ENCODE measurements at regions not wholly inside any gene's neighbourhood (a gene's known extent, or its start where the extent isn't known, plus 50 kb on each side); places are given as distances from the start of the nearest gene placed in this dataset.
"Not testable (repeated sequence)": the region's sequence is repeated elsewhere in the genome, so short reads cannot be mapped to it uniquely, and the experiment has no call there.

- no peak for DNase-seq (ENCODE audit: low read depth)
Observed at GRCh38 chr2:210961249-210961648, 404.9 kb downstream of the CPS1 start.

DNA sequence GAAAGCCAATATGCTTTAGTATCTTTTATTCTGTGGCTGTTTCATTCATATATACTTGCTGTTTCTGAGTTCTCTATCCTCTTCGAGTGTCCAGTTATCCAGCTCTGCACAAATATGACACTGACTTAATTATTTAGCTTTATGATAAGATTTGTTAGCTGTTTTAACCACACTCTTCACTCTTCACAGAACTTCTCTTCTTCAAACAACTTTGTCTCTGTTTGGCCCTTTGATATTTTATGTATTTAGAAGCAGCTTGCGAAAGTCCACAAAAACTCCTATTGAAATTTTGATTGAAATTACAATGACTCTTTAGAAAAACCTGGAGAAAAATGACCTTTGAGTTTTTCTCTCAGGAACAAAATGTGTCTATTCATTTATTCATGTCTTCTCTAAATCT, 407.0 kb downstream of the CPS1 start:
- DNase-seq (ENCODE audit: low read depth) = no peak

- DNase-seq (ENCODE audit: low read depth) = no peak
Observed at GRCh38 chr2:210964141-210964764, 407.9 kb downstream of the CPS1 start.

DNA sequence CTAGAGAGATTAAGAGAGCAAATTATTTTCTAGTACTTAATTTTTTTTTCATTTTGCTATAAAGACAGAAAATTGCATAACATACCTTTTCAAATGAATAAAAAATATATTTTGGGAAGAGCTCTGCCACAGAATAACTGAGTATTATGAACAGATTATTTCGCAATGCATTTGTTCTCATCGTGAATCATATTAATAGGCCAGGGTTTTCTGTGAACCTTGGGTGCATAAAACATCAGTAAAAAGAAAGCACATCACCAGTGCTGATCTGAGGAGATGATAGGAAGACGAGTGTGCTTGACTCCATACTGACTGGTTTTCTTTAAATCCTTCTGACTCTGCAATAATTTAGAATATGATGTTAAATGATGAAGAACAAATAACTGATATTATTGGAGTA, 409.1 kb downstream of the CPS1 start:
- no peak for DNase-seq (ENCODE audit: low read depth)

GRCh38 chr2:210966330-210966729, 409.9 kb downstream of the CPS1 start:
- DNase-seq (ENCODE audit: low read depth) = no peak

- DNase-seq (ENCODE audit: low read depth) = no peak
Observed at GRCh38 chr2:210971431-210971830, 415.0 kb downstream of the CPS1 start.

- DNase-seq (ENCODE audit: low read depth) = not testable (repeated sequence)
Observed at GRCh38 chr2:210986806-210987205, 430.4 kb downstream of the CPS1 start.

DNA sequence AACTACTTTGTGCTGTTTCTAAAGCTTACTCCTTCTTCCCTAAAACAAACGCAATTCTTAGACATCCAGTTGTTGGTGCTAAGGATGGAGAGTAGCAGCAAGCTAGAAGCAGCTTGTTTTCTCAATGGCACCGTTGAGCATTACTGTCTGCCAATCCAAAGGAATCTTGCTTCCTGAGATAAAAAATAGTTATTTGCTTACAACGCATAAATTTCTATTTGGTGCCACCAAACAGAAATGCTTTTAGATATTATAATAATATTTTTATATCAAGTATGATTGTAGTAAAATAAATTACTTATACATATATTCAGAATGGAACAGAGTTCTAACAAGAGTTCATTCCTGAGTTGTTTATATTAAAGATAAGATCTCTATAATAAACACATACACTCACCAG, 434.7 kb downstream of the CPS1 start:
- no peak for DNase-seq (ENCODE audit: low read depth)

DNA sequence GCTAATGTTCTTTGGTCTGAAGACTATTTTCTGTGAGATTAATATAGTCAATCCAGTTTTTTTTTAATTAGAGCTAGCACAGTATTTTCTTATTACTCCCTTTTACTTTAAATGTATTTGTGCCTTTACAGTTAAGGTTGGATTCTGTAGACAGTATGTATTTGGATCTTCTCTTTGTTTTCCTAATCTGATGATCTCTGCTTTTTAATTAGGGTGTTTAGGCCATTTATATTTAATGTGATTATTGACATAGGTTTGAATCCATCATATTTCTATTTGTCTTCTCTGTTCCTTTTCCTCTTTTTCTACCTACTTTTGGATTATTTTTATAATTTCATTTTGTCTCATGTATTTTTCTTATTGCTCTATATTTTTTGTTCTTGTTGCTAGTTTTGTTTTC, 437.7 kb downstream of the CPS1 start:
- DNase-seq (ENCODE audit: low read depth) = no peak

- DNase-seq (ENCODE audit: low read depth) = no peak
Observed at GRCh38 chr2:210997373-210997772, 441.0 kb downstream of the CPS1 start.

- DNase-seq (ENCODE audit: low read depth) = no peak
Observed at GRCh38 chr2:210998334-210998733, 441.9 kb downstream of the CPS1 start.

- DNase-seq (ENCODE audit: low read depth) = no peak
Observed at GRCh38 chr2:211014376-211014775, 458.0 kb downstream of the CPS1 start.

DNA sequence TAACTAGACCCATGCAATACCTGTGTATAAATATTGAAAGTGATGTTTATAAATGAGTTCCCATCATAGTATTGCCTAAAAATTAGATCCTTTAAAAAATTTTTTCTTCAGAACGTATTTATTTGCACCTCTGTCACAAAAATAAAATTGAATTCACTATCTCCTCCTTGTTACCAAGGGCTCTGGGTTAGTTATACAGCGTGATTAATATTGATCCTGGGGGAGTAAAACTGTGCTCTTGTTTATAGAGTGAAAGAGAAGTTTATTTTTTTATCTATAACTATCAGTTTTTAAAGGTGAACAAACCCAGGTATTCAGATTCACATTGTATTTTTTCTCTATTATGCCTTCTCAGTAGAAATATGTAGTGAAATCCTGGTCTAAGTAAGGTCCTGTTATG, 458.5 kb downstream of the CPS1 start:
- DNase-seq (ENCODE audit: low read depth) = no peak

GRCh38 chr2:211025089-211025488, 468.7 kb downstream of the CPS1 start:
- DNase-seq (ENCODE audit: low read depth) = not testable (repeated sequence)

GRCh38 chr2:211026109-211026508, 469.7 kb downstream of the CPS1 start:
- no peak for DNase-seq (ENCODE audit: low read depth)

DNA sequence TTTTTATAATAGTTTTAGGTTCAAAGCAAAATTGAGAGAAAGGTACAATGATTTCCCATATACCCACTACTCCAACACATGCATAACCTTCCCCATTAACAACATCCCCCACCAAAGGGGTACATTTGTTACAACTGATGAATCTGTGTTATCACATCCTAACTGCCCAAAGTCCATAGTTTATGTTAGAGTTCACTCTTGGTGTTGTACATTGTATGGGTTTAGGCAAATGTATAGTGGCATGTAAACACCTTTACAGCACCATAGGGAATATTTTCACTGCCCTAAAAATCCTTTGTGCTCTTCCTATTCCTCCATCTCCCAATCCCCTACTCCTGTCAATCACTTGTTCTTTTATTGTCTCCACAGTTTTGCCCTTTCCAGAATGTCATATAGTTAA, 471.6 kb downstream of the CPS1 start:
- no peak for DNase-seq (ENCODE audit: low read depth)

GRCh38 chr2:211033765-211034164, 477.4 kb downstream of the CPS1 start:
- DNase-seq (ENCODE audit: low read depth) = no peak

DNA sequence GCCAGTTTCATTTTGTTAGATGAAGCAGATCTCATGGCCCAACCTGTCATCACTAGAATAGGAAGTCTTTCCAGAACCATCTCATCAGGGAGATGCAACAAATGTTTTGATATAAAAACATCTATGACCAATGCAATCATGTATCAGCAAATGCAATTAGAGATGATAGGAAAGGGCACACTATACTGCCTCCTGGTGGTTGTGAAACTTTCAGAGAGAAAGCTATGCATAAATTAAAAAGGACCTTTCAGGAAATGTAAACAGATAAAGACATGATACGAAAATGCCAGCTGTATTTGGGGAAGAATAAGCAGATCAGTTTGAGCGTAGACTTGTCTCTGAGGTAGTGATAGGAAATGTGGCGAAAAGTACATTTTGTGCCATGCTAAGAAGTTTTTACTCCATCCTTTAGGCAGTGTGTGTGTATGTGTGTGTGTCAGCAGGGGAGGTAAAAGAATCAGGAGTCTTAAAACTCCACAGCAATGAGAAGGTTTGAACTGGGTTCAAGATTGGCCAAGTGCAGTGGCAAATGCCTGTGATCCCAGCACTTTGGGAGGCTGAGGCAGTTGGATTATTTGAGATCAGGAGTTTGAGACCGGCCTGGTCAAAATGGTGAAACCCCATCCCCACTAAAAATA, 479.3 kb downstream of the CPS1 start:
- DNase-seq (ENCODE audit: low read depth) = no peak

DNA sequence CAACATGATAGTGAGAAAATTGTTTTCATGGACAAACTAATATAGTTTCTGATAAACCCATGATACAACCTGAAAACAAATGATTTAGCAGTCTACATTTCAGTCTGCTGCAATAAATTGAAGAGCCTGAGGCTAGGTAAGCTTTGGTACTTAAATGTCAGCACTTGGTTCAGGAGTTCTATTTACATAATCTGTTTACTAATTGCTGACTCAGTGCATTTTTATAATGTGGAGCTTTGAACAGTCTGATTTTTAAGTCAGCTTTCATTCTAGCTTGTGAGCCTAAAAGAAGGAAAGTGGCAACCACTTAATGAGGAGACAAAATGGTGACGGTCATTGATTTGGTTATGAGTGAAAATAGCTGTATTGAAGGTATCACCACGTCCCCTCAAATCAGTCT, 488.6 kb downstream of the CPS1 start:
- no peak for DNase-seq (ENCODE audit: low read depth)

DNA sequence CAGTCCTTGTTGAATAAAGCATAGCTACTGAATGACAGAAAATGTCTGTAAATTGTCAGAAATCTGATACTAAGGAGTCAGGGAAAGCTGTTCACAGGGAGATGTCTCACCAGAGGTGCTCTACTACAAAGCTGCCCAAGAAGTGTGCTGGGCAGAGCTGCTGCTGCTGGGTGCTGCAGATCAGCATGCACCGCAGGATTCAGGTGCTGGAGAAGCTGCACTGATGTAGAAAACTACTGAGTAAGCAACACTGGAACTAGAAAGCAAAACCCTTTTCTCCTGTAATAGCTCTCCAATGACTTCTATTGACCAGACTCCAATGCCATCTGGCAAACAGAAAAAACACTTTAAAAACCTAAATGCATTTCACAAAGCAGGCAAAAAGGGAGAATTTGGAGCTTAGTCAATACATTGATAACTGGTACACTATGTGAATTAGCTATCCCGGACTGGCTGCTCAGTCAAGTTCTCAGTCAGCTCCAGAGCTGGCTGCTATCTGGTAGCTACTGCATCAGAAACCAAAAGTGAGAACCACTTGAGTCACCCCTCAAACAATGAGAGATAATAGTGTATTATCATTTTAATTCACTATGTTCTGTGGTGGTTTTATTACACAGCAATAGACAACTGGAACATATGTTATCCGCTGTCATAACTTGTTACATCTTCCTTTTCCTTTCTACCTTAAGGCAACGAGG, 493.1 kb downstream of the CPS1 start:
- no peak for DNase-seq (ENCODE audit: low read depth)

GRCh38 chr2:211055438-211055837, 499.0 kb downstream of the CPS1 start:
- no peak for DNase-seq (ENCODE audit: low read depth)

DNA sequence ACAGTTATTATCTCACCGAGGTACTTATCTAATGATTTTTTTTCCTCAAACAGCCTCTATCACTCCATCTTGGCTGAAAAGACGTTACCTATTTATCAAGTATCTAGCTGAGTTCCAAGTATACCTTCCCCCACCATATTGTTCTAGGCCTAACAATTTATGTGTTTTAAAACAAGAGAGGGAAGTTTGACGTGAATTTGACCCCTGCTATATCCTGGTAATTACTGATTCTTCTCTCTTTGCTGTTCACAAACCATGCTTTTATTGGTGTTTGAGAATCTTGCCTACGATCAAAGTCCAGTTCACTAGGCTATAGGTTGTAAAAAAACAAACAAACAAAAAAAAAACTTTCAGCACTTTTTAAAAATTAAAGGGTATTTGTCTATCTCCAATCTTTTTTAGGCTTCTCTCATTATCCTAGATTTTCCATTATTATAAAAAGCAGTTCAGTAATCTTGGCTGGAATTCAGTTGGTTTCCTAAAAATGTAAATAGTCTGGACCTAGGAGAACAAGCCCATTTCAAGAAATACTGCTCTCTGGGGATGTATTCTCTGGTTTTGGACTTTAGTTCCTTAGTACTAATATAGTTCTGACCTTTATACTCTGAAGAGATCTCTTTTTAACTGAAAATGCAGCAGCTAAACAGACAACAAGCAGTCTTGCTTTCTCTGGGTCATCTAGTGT, 505.4 kb downstream of the CPS1 start:
- no peak for DNase-seq (ENCODE audit: low read depth)

GRCh38 chr2:211062297-211062612, 505.9 kb downstream of the CPS1 start:
- no peak for DNase-seq (ENCODE audit: low read depth)
